ENCODE measurements at regions not wholly inside any gene's neighbourhood (a gene's known extent, or its start where the extent isn't known, plus 50 kb on each side); places are given as distances from the start of the nearest gene placed in this dataset.

GRCh38 chr12:97957109-97957508 lies 494.5 kb downstream of the RMST start:
- no peak for DNase-seq (ENCODE audit: low read depth, low spot score)
- no peak for TF ChIP-seq CTCF (IDR thresholded peaks at IDR 0.05; ENCODE audit: low read depth, low read length)
- ChIA-PET POLR2A (no interaction called here), CTCF (no interaction called here)
- no peaks in the 10 kb centered on the region for H3K27me3 ChIP-seq (ENCODE audit: control insufficient read depth, insufficient read depth, low read length)
- no peak overlapping the region for H3K4me3 ChIP-seq (ENCODE audit: low read depth, low read length)
- H3K9me3 ChIP-seq (ENCODE audit: control insufficient read depth, insufficient read depth, low read length), result peaks cover 5% of the 10 kb centered on the region; the same call in 1 of the 2 replicates
- no peak overlapping the region for H3K27ac ChIP-seq (ENCODE audit: low read depth, low read length)

- CTCF ChIA-PET, result no interaction called here
- Histone ChIP-seq H3K4me3 (ENCODE audit: low read depth, low read length) (no peak overlapping the region), H3K27ac (ENCODE audit: low read depth, low read length) (no peak overlapping the region), H3K9me3 (ENCODE audit: control insufficient read depth, insufficient read depth, low read length) (peaks cover 4% of the 10 kb centered on the region; the same call in 1 of the 2 replicates), H3K27me3 (ENCODE audit: control insufficient read depth, insufficient read depth, low read length) (no peaks in the 10 kb centered on the region)
- POLR2A ChIA-PET, result no interaction called here
- TF ChIP-seq CTCF (IDR thresholded peaks at IDR 0.05; ENCODE audit: low read depth, low read length), result no peak
- DNase-seq (ENCODE audit: low read depth, low spot score), result no peak
These were observed 497.6 kb downstream of the RMST start for GRCh38 chr12:97960225-97960624.

GRCh38 chr12:97960741-97961608 lies 498.4 kb downstream of the RMST start:
- peaks cover 9% of the 10 kb centered on the region; the same call in 1 of the 2 replicates for H3K9me3 ChIP-seq (ENCODE audit: control insufficient read depth, insufficient read depth, low read length)
- no peaks in the 10 kb centered on the region for H3K27me3 ChIP-seq (ENCODE audit: control insufficient read depth, insufficient read depth, low read length)
- 0 out of 2 replicates have a peak, but pooled peaks have one; percentile 9 for TF ChIP-seq CTCF (IDR thresholded peaks at IDR 0.05; ENCODE audit: low read depth, low read length)
- no peak overlapping the region for H3K27ac ChIP-seq (ENCODE audit: low read depth, low read length)
- CTCF ChIA-PET, result interaction anchor here (0.6 kb wide), 1 partner anchor 56 kb away, joined by 7 read pairs; no protein-coding TSS in a partner anchor
- H3K4me3 ChIP-seq (ENCODE audit: low read depth, low read length), result no peak overlapping the region
- POLR2A ChIA-PET, result no interaction called here
- no peak for DNase-seq (ENCODE audit: low read depth, low spot score)

GRCh38 chr12:97967831-97968230 lies 505.2 kb downstream of the RMST start:
- POLR2A ChIA-PET, result no interaction called here
- CTCF ChIA-PET, result no interaction called here
- peaks cover 9% of the 10 kb centered on the region; the same call in 1 of the 2 replicates for H3K9me3 ChIP-seq (ENCODE audit: control insufficient read depth, insufficient read depth, low read length)

More at GRCh38 chr12:97967831-97968230, 505.2 kb downstream of the RMST start:
- Histone ChIP-seq H3K27me3 (ENCODE audit: control insufficient read depth, insufficient read depth, low read length) (no peaks in the 10 kb centered on the region), H3K4me3 (ENCODE audit: low read depth, low read length) (no peak overlapping the region), H3K27ac (ENCODE audit: low read depth, low read length) (no peak overlapping the region)
- no peak for TF ChIP-seq CTCF (IDR thresholded peaks at IDR 0.05; ENCODE audit: low read depth, low read length)
- no peak for DNase-seq (ENCODE audit: low read depth, low spot score)

Measured in AG04450 (cell line).